ENCODE measurements at regions not wholly inside any gene's neighbourhood (a gene's known extent, or its start where the extent isn't known, plus 50 kb on each side); places are given as distances from the start of the nearest gene placed in this dataset.
"Not testable (repeated sequence)": the region's sequence is repeated elsewhere in the genome, so short reads cannot be mapped to it uniquely, and the experiment has no call there.

- not testable (repeated sequence) for DNase-seq (ENCODE audit: low read depth)
Observed at GRCh38 chr1:244156617-244157016, 105.5 kb downstream of the ZBTB18 start.

GRCh38 chr1:244157731-244158438, 106.8 kb downstream of the ZBTB18 start:
- no peak for DNase-seq (ENCODE audit: low read depth)

GRCh38 chr1:244159646-244160045, 108.6 kb downstream of the ZBTB18 start:
- DNase-seq (ENCODE audit: low read depth), result no peak

- DNase-seq (ENCODE audit: low read depth), result peak; percentile 50
Observed at GRCh38 chr1:244160455-244161235, 109.6 kb downstream of the ZBTB18 start.

GRCh38 chr1:244161236-244161510, 110.1 kb downstream of the ZBTB18 start:
- no peak for DNase-seq (ENCODE audit: low read depth)

- DNase-seq (ENCODE audit: low read depth), result peak; percentile 21
Observed at GRCh38 chr1:244162786-244163530, 111.9 kb downstream of the ZBTB18 start.

- DNase-seq (ENCODE audit: low read depth), result peak; percentile 99
Observed at GRCh38 chr1:244163861-244164510, 112.9 kb downstream of the ZBTB18 start.

GRCh38 chr1:244164511-244164890, 113.4 kb downstream of the ZBTB18 start:
- DNase-seq (ENCODE audit: low read depth), result no peak

- DNase-seq (ENCODE audit: low read depth), result no peak
Observed at GRCh38 chr1:244165021-244165420, 113.9 kb downstream of the ZBTB18 start.

- DNase-seq (ENCODE audit: low read depth), result no peak
Observed at GRCh38 chr1:244165701-244166100, 114.6 kb downstream of the ZBTB18 start.

- no peak for DNase-seq (ENCODE audit: low read depth)
Observed at GRCh38 chr1:244171241-244171985, 120.3 kb downstream of the ZBTB18 start.

- no peak for DNase-seq (ENCODE audit: low read depth)
Observed at GRCh38 chr1:244173240-244173639, 122.2 kb downstream of the ZBTB18 start.

GRCh38 chr1:244173769-244174168, 122.7 kb downstream of the ZBTB18 start:
- DNase-seq (ENCODE audit: low read depth), result no peak

- no peak for DNase-seq (ENCODE audit: low read depth)
Observed at GRCh38 chr1:244174922-244175521, 123.9 kb downstream of the ZBTB18 start.

GRCh38 chr1:244176201-244176600, 125.1 kb downstream of the ZBTB18 start:
- DNase-seq (ENCODE audit: low read depth), result no peak

GRCh38 chr1:244180256-244180655, 129.2 kb downstream of the ZBTB18 start:
- no peak for DNase-seq (ENCODE audit: low read depth)

GRCh38 chr1:244181867-244182266, 130.8 kb downstream of the ZBTB18 start:
- no peak for DNase-seq (ENCODE audit: low read depth)

GRCh38 chr1:244183037-244183436, 132.0 kb downstream of the ZBTB18 start:
- DNase-seq (ENCODE audit: low read depth), result no peak

- no peak for DNase-seq (ENCODE audit: low read depth)
Observed at GRCh38 chr1:244186372-244186771, 135.3 kb downstream of the ZBTB18 start.

GRCh38 chr1:244187310-244187709, 136.2 kb downstream of the ZBTB18 start:
- DNase-seq (ENCODE audit: low read depth), result no peak

- no peak for DNase-seq (ENCODE audit: low read depth)
Observed at GRCh38 chr1:244191581-244191980, 140.5 kb downstream of the ZBTB18 start.

All from HT1080 (cell line).